H54 (cell line): ENCODE measurements at regions not wholly inside any gene's neighbourhood (a gene's known extent, or its start where the extent isn't known, plus 50 kb on each side); places are given as distances from the start of the nearest gene placed in this dataset.
"Not testable (repeated sequence)": the region's sequence is repeated elsewhere in the genome, so short reads cannot be mapped to it uniquely, and the experiment has no call there.

Experiments
- DNase-seq: peaks from one replicate; pipeline ENCODE4 v3.0.0; 2011; ENCODE audit warnings: low spot score, mixed read lengths; ENCODE audit not compliant: insufficient read length
- FAIRE-seq: peaks from 3 replicates; lab custom pipeline; 2011; peaks lifted over from hg19 to GRCh38; lab: Jason Lieb, UNC
- POLR2A ChIP-seq: IDR thresholded peaks from 2 replicates; pipeline ENCODE4 v1.6.1; 2011; ENCODE audit warnings: low read depth, mild to moderate bottlenecking, low read length

DNA sequence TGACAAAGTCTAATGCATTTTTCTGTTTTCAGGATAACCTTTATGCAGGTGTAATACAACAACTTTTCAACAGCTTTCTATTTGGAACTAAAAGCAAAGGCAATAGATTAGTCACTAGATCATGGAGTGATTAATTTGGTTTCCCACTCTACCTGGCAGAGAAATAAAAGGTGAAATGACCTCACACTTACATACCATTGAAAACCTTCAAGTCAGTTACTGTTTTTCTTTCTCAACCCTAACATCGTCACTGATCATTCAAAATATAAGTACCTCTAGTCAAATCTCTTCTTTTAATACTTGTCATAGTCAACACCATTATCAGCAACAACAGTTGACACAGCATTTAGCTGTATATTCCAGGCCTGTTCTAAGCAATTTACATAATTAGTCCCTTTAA lies 85.1 kb upstream of the ZCCHC13 start:
- DNase-seq (no peak), FAIRE-seq (no peak)
- TF ChIP-seq POLR2A, result no peak

DNA sequence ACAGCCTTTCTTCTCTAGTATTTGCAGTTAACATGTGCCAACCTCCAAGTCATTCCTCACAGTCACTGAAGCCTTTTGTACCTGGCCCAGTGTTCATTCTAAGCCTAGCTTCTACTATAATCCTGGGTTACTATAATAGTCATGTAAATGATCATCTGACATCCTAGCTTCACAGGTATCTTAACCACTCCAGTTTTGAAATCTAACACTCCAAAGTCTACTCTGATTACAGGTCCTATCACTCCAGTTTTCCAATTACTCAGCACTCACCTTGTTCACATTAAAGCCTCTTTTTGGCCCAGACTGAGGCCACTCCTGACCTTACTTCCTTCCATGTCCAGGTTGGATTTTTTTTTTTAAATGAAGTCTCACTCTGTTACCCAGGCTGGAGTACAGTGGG lies 87.6 kb upstream of the ZCCHC13 start:
- FAIRE-seq, result no peak
- TF ChIP-seq POLR2A, result no peak

DNA sequence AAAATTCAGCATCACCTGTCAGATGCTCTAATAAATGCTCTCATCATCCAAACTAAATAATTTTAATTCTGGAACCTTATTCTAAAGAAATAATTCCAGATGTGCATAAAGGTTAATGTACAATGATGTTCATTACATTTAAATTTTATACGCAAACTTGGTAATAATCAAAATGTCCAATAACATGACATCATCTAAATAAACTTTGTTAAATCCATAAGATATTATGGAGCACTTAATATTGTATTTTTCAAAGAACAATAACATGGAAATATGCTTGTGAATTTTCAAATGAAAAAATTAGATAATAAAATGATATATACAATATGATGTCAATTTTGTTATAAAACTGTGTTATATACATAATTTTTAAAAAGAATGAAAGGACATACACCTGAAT lies 92.1 kb upstream of the ZCCHC13 start:
- no peak for FAIRE-seq

More for the DNA sequence above, 87.6 kb upstream of the ZCCHC13 start:
- DNase-seq, result no peak

GRCh38 chrX:74207539-74207938 lies 96.4 kb upstream of the ZCCHC13 start:
- no peak for FAIRE-seq

More for the DNA sequence above, 92.1 kb upstream of the ZCCHC13 start:
- TF ChIP-seq POLR2A, result no peak
- no peak for DNase-seq

DNA sequence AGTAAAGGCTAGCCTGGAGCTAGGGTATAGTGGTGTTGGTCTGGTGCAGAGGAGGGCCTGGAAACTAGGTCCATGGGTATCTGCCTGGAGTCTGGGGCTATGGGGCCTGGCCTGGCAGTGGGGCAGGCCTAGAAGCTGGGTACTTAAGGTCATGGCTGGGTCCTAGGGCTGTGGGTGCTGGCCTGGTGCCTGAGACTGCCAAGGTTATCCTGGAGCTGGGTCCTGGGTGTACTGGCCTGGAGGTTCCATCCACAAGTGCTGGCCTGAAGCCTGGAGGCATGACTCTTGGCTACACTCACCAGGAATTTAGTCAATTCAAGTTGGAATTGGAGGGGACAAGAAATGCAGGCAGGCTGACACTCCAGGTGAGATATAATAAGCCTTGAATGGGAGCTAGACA lies 108.4 kb upstream of the ZCCHC13 start:
- no peak for DNase-seq
- TF ChIP-seq POLR2A, result no peak
- no peak for FAIRE-seq

More at GRCh38 chrX:74207539-74207938, 96.4 kb upstream of the ZCCHC13 start:
- no peak for DNase-seq
- TF ChIP-seq POLR2A, result no peak

DNA sequence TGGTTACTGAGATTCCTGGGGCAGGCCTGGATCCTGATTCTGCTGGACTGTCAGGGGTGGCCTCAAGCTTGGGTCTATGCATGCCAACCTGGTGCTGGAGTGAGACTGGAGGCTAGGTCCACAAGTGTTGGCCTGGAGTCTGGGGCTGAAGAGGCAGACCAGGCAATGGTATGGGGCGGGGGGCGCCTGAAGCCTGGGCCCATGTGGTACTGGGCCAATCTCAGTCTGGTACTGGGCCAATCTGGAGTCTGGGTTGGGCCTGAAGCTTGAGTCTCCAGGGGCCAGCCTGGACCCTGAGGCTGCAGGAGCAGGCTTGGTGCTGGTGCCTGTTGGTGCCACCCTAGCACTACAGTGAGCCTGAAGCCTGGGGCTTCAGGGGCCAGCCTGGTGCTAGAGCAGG lies 108.9 kb upstream of the ZCCHC13 start:
- FAIRE-seq, result no peak
- no peak for TF ChIP-seq POLR2A

GRCh38 chrX:74187211-74187610 lies 116.8 kb upstream of the ZCCHC13 start:
- DNase-seq, result no peak
- FAIRE-seq, result no peak
- no peak for TF ChIP-seq POLR2A

More for the DNA sequence above, 108.9 kb upstream of the ZCCHC13 start:
- DNase-seq, result no peak

- not testable (repeated sequence) for DNase-seq, FAIRE-seq
Measured at GRCh38 chrX:74183047-74183446, 120.9 kb upstream of the ZCCHC13 start.

- not testable (repeated sequence) for FAIRE-seq, DNase-seq
Measured at GRCh38 chrX:74181976-74182375, 122.0 kb upstream of the ZCCHC13 start.

GRCh38 chrX:74180716-74181115 lies 123.3 kb upstream of the ZCCHC13 start:
- TF ChIP-seq POLR2A, result no peak
- FAIRE-seq (no peak), DNase-seq (no peak)

GRCh38 chrX:74179990-74180389 lies 124.0 kb upstream of the ZCCHC13 start:
- FAIRE-seq (no peak), DNase-seq (no peak)
- TF ChIP-seq POLR2A, result no peak

DNA sequence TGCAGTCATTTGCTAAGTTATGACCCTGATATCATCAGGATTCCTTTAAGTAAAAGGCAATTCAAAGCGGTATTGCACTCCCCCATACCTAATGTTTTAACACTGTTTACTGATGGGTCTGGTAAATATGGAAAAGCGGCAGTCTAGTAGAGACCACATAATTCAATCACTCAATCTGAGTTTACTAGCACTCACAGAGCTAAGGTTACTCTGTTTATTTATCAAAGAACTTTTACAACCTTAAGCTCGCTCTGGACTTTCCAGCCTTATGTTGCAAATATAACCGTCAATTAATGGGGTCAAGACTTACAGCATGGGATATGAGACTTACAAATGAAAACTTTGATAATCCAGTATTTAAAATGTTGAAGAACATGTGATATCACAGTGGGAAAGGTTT lies 124.5 kb upstream of the ZCCHC13 start:
- TF ChIP-seq POLR2A, result no peak
- DNase-seq, result no peak
- FAIRE-seq, result no peak

GRCh38 chrX:74179071-74179470 lies 124.9 kb upstream of the ZCCHC13 start:
- FAIRE-seq (peak; percentile 38), DNase-seq (no peak)
- TF ChIP-seq POLR2A, result no peak

- TF ChIP-seq POLR2A, result no peak
- DNase-seq, result no peak
- no peak for FAIRE-seq
Measured at GRCh38 chrX:74178536-74178935, 125.4 kb upstream of the ZCCHC13 start.

DNA sequence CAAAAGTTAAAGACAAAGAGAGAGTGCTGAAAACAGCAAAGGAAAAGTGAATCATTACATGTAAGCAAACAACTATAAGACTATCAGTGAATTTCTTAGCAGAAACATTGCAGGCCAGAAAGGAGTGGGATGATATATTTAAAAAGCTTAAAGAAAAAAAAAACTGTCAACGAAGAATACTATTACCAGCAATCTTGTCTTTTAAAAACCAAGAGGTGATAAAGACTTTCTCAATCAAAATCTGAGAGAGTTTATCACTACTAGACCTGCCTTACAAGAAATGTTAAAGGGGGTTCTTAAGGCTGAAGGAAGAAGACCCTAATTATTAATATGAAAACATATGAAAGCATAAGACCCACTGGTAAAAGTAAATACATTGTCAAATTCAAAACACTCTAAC lies 132.5 kb upstream of the ZCCHC13 start:
- FAIRE-seq (no peak), DNase-seq (no peak)
- no peak for TF ChIP-seq POLR2A

- FAIRE-seq (no peak), DNase-seq (no peak)
- no peak for TF ChIP-seq POLR2A
Measured at GRCh38 chrX:74162199-74162598, 141.8 kb upstream of the ZCCHC13 start.
